ENCODE measurements at regions not wholly inside any gene's neighbourhood (a gene's known extent, or its start where the extent isn't known, plus 50 kb on each side); places are given as distances from the start of the nearest gene placed in this dataset.

- no peak for DNase-seq
Observed at GRCh38 chr14:23903442-23903841, 50.1 kb upstream of the DHRS4 start.

Measured in NCI-H1105 (cell line).